NCI-H2107 treated with DMSO at 0.1 percent for 48 hours (cell line): ENCODE measurements at regions not wholly inside any gene's neighbourhood (a gene's known extent, or its start where the extent isn't known, plus 50 kb on each side); places are given as distances from the start of the nearest gene placed in this dataset.
"Not testable (repeated sequence)": the region's sequence is repeated elsewhere in the genome, so short reads cannot be mapped to it uniquely, and the experiment has no call there.

Source experiments
- DNase-seq: peaks from one replicate; lab custom pipeline; 2025; ENCODE audit not compliant: unreplicated experiment; lab: John Stamatoyannopoulos, UW

- no peak for DNase-seq
Measured at GRCh38 chr4:186954509-186954908, 230.9 kb upstream of the FAT1 start.

GRCh38 chr4:186954956-186955355 lies 231.3 kb upstream of the FAT1 start:
- DNase-seq, result no peak

DNA sequence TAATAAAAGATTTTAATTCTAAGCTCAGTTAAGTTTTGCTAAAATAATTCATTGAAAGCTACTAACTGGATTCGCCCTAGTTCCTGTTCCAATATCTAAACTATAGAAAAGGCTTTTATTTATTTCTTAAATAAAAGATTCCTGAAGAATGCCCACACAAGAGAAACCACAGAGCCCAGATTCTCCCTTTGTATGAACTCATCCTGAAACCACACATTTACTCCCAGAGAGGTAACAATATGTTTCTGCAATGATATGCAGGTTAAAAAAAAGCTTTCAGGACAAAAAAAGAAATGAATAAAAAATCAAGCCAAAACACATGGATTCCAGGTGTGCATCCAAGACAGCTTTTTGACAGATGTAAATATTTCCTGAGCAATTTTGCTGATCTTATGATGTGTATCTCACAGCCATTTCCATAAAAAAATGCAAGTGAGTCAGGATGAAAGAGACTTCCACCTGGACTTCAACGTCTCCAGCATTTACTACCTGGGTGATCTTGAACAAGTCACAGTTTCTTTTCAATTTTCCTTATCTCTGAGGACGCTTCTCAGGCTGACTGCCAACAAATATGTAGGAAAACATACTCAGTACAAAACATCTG lies 234.4 kb upstream of the FAT1 start:
- no peak for DNase-seq

DNA sequence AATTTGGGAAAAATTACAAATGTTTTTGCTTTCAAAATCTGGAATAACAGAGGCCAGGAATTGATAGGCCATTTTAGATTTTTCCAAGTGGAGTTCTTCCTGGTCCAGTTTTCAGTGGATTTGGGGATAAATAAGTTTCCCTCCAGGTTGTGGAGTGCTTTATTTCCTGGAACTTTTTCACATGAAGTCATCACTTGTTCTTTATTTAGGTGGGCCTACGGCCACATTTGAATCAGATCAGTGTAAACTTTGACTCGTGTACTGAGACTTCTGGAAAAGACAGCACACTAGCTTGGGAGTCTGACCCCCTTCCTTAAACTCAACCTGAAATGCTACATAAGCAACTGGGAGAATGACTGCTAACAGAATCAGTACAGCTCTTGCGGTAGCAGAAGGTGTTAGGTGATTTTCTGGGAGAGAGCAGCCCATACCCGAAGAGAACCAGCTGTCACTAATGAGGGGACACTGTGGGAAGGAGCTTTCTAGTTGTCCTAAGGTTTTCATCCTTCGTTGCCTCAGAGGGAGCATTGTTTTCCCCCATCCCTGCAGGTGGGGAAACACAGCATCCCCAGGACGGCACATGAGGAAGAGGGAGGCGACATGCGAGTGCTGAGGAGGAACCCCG lies 235.2 kb upstream of the FAT1 start:
- DNase-seq, result no peak

GRCh38 chr4:186979961-186980745 lies 256.5 kb upstream of the FAT1 start:
- no peak for DNase-seq

GRCh38 chr4:186981161-186981560 lies 257.5 kb upstream of the FAT1 start:
- no peak for DNase-seq

GRCh38 chr4:186982160-186982559 lies 258.5 kb upstream of the FAT1 start:
- DNase-seq, result no peak

DNA sequence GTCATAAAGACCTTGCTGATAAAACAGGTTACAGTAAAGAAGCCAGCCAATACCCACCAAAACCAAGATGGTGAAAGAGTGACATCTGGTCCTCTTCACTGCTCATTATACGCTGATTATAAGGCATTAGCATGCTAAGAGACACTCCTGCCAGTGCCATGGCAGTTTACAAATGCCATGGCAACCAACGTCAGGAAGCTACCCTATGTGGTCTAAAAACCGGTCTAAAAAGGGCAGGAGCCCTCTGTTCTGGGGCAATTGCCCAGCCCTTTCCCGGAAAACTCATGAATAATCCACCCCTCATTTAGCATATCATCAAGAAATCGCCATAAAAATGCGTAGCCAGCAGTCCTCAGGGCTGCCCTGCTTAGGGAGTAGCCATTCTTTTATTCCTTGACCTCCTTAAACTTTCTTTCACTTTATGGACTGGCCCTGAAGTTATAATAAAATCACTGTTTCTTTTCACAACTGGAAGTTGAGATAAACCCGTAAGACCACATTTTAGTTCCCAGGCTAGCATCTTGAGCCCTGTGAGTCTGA lies 260.5 kb upstream of the FAT1 start:
- no peak for DNase-seq

DNA sequence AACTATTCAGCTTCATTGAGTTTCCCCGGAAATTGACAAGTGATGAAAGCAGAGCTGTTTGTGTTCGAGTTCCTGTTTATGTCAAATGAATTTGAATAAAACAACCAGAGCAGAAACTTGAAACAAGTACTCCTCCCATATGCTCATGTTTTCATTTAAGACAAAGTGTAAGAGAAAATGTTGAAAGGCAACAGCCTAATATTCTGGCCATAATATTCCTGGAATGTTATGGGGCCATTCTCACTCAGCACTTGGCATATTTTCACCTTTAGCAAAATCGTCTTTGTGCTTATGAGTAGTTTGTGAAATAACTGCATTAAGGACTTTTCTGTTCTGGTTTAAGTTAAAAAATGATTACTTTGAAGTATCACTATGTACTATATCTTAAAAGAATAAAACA lies 276.0 kb upstream of the FAT1 start:
- DNase-seq, result no peak

- no peak for DNase-seq
Measured at GRCh38 chr4:187000281-187000680, 276.6 kb upstream of the FAT1 start.

DNA sequence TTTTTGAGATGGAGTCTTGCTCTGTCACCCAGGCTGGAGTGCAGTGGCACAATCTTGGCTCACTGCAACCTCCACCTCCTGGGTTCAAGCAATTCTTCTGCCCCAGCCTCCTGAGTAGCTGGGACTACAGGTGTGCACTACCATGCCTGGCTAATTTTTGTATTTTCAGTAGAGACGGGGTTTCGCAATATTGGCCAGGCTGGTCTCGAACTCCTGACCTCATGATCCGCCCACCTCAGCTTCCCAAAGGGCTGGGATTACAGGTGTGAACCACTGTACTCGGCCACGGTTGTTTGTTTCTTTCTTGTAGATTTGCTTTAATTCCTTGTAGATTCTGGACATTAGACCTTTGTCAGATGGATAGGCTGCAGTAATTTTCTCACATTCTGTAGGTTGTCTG lies 278.5 kb upstream of the FAT1 start:
- not testable (repeated sequence) for DNase-seq

GRCh38 chr4:187004628-187005027 lies 281.0 kb upstream of the FAT1 start:
- DNase-seq, result no peak

GRCh38 chr4:187006189-187006618 lies 282.5 kb upstream of the FAT1 start:
- DNase-seq, result no peak

GRCh38 chr4:187010052-187010451 lies 286.4 kb upstream of the FAT1 start:
- DNase-seq, result no peak

- no peak for DNase-seq
Measured at GRCh38 chr4:187016101-187016500, 292.4 kb upstream of the FAT1 start.

DNA sequence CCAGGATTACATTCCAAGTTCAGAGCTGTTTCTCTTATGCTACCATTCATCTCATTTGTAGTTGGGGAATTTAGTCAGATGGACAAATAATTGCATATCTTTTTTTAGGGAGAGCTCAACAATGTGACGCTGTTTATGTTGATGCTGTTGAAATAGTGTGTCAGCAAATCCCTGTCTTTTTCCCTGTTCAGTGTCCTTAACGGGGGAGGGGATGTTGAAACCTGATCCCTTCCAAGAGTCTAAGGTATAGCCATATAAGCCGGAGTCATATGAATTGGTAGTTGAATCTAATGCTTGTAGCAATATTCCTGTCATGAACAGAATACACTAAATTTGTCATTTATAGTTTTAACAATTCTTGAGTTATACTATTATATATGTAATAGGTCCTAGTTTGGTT lies 293.5 kb upstream of the FAT1 start:
- DNase-seq, result no peak

DNA sequence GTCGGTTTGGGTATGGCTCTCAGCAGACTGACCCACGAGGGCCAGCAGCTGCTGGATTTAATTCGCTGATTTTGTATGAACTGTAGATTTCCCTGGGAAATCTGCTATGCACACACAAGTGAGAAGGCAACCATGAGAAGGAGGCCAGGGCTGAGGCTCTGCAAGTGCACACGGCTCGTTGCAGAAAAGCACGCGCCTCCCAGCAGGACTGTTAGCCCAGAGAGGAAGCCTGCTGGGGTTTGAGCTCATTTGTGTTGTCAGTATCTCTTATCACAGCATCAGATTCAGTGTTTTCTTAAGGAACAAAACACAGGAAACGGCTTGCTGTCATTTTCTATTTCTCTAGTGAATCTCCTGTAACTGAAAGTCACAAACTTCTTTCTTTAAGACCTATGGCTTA lies 296.2 kb upstream of the FAT1 start:
- no peak for DNase-seq

GRCh38 chr4:187020676-187021075 lies 297.0 kb upstream of the FAT1 start:
- no peak for DNase-seq

DNA sequence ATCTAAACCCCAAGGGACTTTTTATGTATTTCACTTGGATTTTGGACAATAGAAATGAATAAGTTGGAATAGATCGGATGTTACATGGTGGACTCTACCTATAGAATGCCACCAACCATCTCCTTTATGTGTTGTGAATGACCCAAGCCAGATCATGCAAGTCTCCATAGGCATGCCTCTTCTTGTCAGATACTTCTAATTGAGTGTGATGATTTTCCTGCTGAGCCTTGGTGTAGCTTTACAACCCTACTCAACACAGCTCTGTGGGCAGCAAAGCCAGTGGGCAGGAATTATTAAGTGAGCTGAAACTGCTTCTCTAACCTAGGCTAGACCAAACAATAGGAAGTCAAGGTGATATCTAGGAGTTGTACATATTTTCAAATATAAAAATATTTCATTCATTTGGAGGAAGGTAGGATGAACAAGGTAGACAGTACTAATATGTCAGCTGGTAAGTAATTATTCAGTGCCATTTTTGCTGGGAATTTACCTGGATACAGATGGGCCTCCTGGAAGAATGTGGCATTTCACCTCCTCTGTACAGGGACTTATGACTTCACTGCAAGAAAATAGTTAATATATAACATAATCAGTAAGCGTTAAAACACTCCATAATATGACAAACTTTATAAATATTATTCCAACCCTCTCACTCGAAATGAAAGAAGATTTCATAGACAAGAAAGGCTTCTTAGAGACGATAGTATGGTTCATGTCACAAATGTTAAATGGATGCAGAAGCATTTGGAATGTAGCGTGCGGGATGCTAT lies 298.0 kb upstream of the FAT1 start:
- no peak for DNase-seq

DNA sequence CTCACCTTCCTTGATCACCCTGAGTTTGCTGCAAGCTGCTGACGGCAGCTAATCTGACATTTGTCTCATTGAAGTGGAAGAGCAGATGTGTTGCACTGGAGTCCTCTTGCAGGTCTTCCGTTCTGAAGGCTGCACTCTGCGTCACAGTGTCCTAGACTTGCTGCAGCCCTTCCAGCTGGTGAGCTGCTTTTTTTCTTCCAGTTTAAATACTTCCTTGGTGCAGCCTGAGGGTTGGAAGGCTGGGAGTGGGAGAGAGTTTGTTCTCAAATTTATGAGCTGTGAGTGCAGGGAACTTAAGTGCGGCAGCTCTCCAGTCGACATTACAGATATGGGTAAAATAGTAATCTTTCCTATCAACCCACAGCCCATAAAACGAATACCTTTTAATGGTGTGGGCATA lies 303.6 kb upstream of the FAT1 start:
- DNase-seq, result no peak

DNA sequence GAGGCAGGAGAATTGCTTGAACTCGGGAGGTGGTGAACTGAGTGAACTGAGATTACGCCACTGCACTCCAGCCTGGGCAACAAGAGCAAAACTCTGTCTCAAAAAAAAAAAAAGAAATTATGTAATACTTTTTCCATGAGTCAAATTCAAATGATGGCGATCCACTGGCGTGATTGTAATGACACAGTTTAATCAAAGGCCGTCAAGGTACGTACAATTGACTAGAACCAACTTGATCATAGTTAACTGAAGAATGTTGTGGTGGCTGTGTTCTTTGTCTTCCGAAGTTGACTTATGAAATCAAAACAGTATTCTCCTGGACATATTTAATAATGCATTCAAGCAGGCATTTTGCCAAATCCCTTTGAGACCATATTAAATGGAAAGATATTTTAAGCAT lies 318.6 kb upstream of the FAT1 start:
- no peak for DNase-seq
